Endothelial cell of umbilical vein (primary cell): ENCODE measurements at regions not wholly inside any gene's neighbourhood (a gene's known extent, or its start where the extent isn't known, plus 50 kb on each side); places are given as distances from the start of the nearest gene placed in this dataset.

Source experiments
- BruUV-seq: library from RNA; stranded (reverse); fragments of 400-500 nt; replicated peaks from 2 replicates; lab custom pipeline; 2021; lab: Mats Ljungman, UMichigan
- CTCF ChIA-PET: fragments of 300-600, 350-600 bp; sonication (Branson Sonifier 250); formaldehyde crosslinking; loops from one replicate; lab custom pipeline; 2021; ENCODE audit warnings: antibody characterized with exemption, inconsistent platforms; lab: Charles Lee
- POLR2A ChIA-PET: fragments of 300-600, 350-600 bp; sonication (Branson Sonifier 250); formaldehyde crosslinking; loops from one replicate; lab custom pipeline; 2021; ENCODE audit warnings: antibody characterized with exemption, inconsistent platforms; lab: Charles Lee
- DNase-seq: peaks from one replicate; pipeline ENCODE4 v3.0.0-alpha.2; 2011; ENCODE audit warnings: low read depth, low spot score
- FAIRE-seq: peaks from 2 replicates; lab custom pipeline; 2011; peaks lifted over from hg19 to GRCh38; lab: Jason Lieb, UNC
- H2AFZ ChIP-seq: 2 replicates; pipeline ENCODE4 v1.6.0; 2012; ENCODE audit warnings: low read depth, low read length, control low read depth, inconsistent platforms
- H3K27ac ChIP-seq: 2 replicates; pipeline ENCODE4 v1.5.1; 2011; ENCODE audit warnings: low read depth, mild to moderate bottlenecking, control low read depth, low read length, moderate library complexity; ENCODE audit not compliant: insufficient read depth
- H3K27me3 ChIP-seq, 2 experiments: 2 replicates each; pipeline versions ENCODE4 v1.6.0 to v1.6.1; 2011; ENCODE audit warnings: low read length in 2 of 2, mixed read lengths in 1 of 2; ENCODE audit not compliant: control insufficient read depth in 2 of 2, insufficient read depth in 2 of 2
- H3K36me3 ChIP-seq, 2 experiments: 2 replicates in 1 of 2; 3 replicates in 1 of 2; pipeline ENCODE4 v1.5.1; 2011; ENCODE audit warnings: low read length in 2 of 2, mild to moderate bottlenecking in 1 of 2, moderate library complexity in 1 of 2; ENCODE audit not compliant: control insufficient read depth in 2 of 2, insufficient read depth in 2 of 2; ENCODE audit errors: extremely low read depth in 1 of 2
- H3K4me1 ChIP-seq: 3 replicates; pipeline ENCODE4 v1.5.1; 2011; ENCODE audit warnings: mild to moderate bottlenecking, low read length; ENCODE audit not compliant: control insufficient read depth, insufficient read depth; ENCODE audit errors: extremely low read depth
- H3K4me2 ChIP-seq: 2 replicates; pipeline ENCODE4 v1.6.1; 2011; ENCODE audit warnings: low read length, control low read depth, mixed read lengths; ENCODE audit not compliant: insufficient read depth
- H3K4me3 ChIP-seq, 3 experiments: fragments of 200-600 bp in 1 of 3; sonication (generic), shearing (Covaris generic) in 1 of 3; replicated peaks in 1 of 3; 2 replicates each; pipeline ENCODE4 v1.5.1; 2011 to 2016; ENCODE audit warnings: control low read depth in 3 of 3, low read length in 3 of 3, mild to moderate bottlenecking in 2 of 3, inconsistent platforms in 1 of 3, low read depth in 1 of 3, moderate library complexity in 1 of 3; ENCODE audit not compliant: insufficient read depth in 1 of 3
- H3K79me2 ChIP-seq: 2 replicates; pipeline ENCODE4 v1.6.0; 2012; ENCODE audit warnings: low read length, inconsistent platforms; ENCODE audit not compliant: control insufficient read depth, insufficient read depth
- H3K9ac ChIP-seq: replicated peaks from 2 replicates; pipeline ENCODE3; 2011; ENCODE audit warnings: low read length, control low read depth; ENCODE audit not compliant: insufficient read depth; ENCODE audit errors: extremely low read depth
- H3K9me1 ChIP-seq: replicated peaks from 3 replicates; pipeline ENCODE4 v1.6.0; 2011; ENCODE audit warnings: mild to moderate bottlenecking, low read length; ENCODE audit not compliant: control insufficient read depth, insufficient read depth; ENCODE audit errors: extremely low read depth
- H3K9me3 ChIP-seq: replicated peaks from 2 replicates; pipeline ENCODE4 v1.5.1; 2012; ENCODE audit warnings: low read length, inconsistent platforms; ENCODE audit not compliant: control insufficient read depth, insufficient read depth
- H4K20me1 ChIP-seq: replicated peaks from 2 replicates; pipeline ENCODE3; 2011; ENCODE audit warnings: mild to moderate bottlenecking, low read length; ENCODE audit not compliant: control insufficient read depth, insufficient read depth; ENCODE audit errors: extremely low read depth
- CTCF ChIP-seq, 2 donors: IDR thresholded peaks; 1 replicate in 1 of 2; 2 replicates in 1 of 2; pipeline ENCODE4 v1.5.1; 2011; ENCODE audit warnings: low read length in 2 of 2, mild to moderate bottlenecking in 2 of 2, moderate library complexity in 2 of 2, control low read depth in 1 of 2, inconsistent platforms in 1 of 2, low read depth in 1 of 2; ENCODE audit not compliant: insufficient read depth in 1 of 2; ENCODE audit errors: extremely low read depth in 1 of 2
- EZH2 ChIP-seq: IDR thresholded peaks from 2 replicates; pipeline ENCODE4 v1.6.1; 2012; ENCODE audit warnings: borderline replicate concordance, low read depth, mild to moderate bottlenecking, moderate library complexity, low read length, inconsistent platforms; ENCODE audit not compliant: severe bottlenecking
- FOS ChIP-seq: IDR thresholded peaks from 2 replicates; pipeline ENCODE4 v1.6.1; 2011; ENCODE audit warnings: mild to moderate bottlenecking, low read length, moderate library complexity, borderline replicate concordance; ENCODE audit not compliant: insufficient read depth
- GATA2 ChIP-seq: IDR thresholded peaks from 2 replicates; pipeline ENCODE4 v1.7.0; 2011; ENCODE audit warnings: low read depth, mild to moderate bottlenecking, moderate library complexity, mixed read lengths, low read length; ENCODE audit not compliant: insufficient read length, insufficient read depth
- JUN ChIP-seq: IDR thresholded peaks from 2 replicates; pipeline ENCODE4 v1.6.1; 2011; ENCODE audit warnings: borderline replicate concordance, low read depth; ENCODE audit not compliant: insufficient read length, insufficient read depth
- MYC ChIP-seq: IDR thresholded peaks from one replicate; pipeline ENCODE4 v1.6.1; 2011; ENCODE audit warnings: mild to moderate bottlenecking, low read depth, low read length
- POLR2A ChIP-seq: IDR thresholded peaks from 2 replicates; pipeline ENCODE4 v1.6.1; 2012; ENCODE audit warnings: low read depth, mild to moderate bottlenecking, control low read depth, low read length
- POLR2AphosphoS5 ChIP-seq: IDR thresholded peaks from 2 replicates; pipeline ENCODE4 v1.6.1; 2012; ENCODE audit warnings: low read depth, mild to moderate bottlenecking, control low read depth, low read length, moderate library complexity; ENCODE audit not compliant: insufficient read depth
- dilution Hi-C: fragments of 300-500 bp; cut with MboI; formaldehyde crosslinking; loops from one replicate; pipeline ENCODE4 v1.15.0; 2019; ENCODE audit warnings: low sequenced_read_pairs; ENCODE audit not compliant: extremely low pct_ligation_motif_present
- intact Hi-C: fragments of 100-400 bp; cut with micrococcal nuclease; formaldehyde crosslinking; loops from one replicate; pipeline ENCODE4 v1.10.0; 2022
- TF ChIP-seq, protein P1 (sequence below): IDR thresholded peaks from 2 replicates; pipeline ENCODE4 v1.6.1; 2011; ENCODE audit not compliant: insufficient read depth, insufficient read length

DNA sequence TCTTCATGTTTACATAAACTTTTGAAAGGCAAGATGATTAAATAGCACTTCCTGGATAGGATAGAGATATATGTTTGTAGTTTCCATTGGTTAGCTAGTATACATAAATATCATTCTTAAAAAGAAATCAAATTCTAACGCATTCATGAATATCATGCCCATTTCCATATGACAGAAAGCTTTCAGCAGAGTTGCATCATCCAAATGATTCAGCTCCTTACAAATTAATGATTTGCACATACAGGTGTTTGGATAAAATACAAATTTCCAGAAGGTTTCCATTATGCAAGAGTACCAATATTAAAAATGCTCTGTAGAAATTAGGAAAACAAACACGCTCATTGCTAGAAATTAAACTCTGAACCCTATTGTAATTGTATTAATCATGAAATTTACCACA lies 264.4 kb downstream of the FOXG1 start:
- dilution Hi-C loops = no loop called here

More for the DNA sequence above, 264.4 kb downstream of the FOXG1 start:
- CTCF ChIA-PET = interaction anchor here (1.2 to 1.8 kb wide), 2 partner anchors 10 to 490 kb away, joined by 3 to 4 read pairs; no protein-coding TSS in a partner anchor
- Histone ChIP-seq H3K4me1 (no peaks in the 10 kb centered on the region), H3K27ac (no peak overlapping the region), H3K9me1 (no peaks in the 10 kb centered on the region), H3K36me3 (no peaks in the 10 kb centered on the region), H2AFZ (no peak overlapping the region), H3K9ac (no peak overlapping the region), H3K9me3 (no peaks in the 10 kb centered on the region), H3K4me2 (no peak overlapping the region), H4K20me1 (no peaks in the 10 kb centered on the region), H3K79me2 (no peaks in the 10 kb centered on the region), H3K27me3 (no peaks in the 10 kb centered on the region), H3K4me3 (no peak overlapping the region)
- FAIRE-seq (no peak), DNase-seq (no peak)
- intact Hi-C loops = no loop called here
- TF ChIP-seq CTCF (IDR thresholded peaks at IDR 0.05; ENCODE audit: extremely low read depth in 1 of 2, insufficient read depth in 1 of 2, low read depth in 1 of 2, low read length in 2 of 2) (no peak), JUN (no peak), FOS (no peak), MYC (no peak), POLR2A (no peak), GATA2 (no peak), EZH2 (no peak), POLR2AphosphoS5 (no peak)
- TF ChIP-seq, protein P1, sequence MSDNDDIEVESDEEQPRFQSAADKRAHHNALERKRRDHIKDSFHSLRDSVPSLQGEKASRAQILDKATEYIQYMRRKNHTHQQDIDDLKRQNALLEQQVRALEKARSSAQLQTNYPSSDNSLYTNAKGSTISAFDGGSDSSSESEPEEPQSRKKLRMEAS = no peak
- POLR2A ChIA-PET = no interaction called here
- no TSS peak for BruUV-seq
